ENCODE measurements at regions not wholly inside any gene's neighbourhood (a gene's known extent, or its start where the extent isn't known, plus 50 kb on each side); places are given as distances from the start of the nearest gene placed in this dataset.

- TF ChIP-seq POU5F1 (IDR thresholded peaks at IDR 0.05; ENCODE audit: low read depth, low read length) (no peak), USF2 (IDR thresholded peaks at IDR 0.05; ENCODE audit: low read length) (no peak), GTF2F1 (IDR thresholded peaks at IDR 0.05; ENCODE audit: borderline replicate concordance, low read depth, low read length) (no peak), POLR2A (IDR thresholded peaks at IDR 0.05; ENCODE audit: control extremely low read depth in 1 of 2, low read depth in 2 of 2, low read length in 2 of 2) (no peak)
Observed at GRCh38 chr3:18079739-18080138, 337.3 kb upstream of the TBC1D5 start.

All from H1 (cell line).